ENCODE measurements at regions not wholly inside any gene's neighbourhood (a gene's known extent, or its start where the extent isn't known, plus 50 kb on each side); places are given as distances from the start of the nearest gene placed in this dataset.

- no peaks in the 10 kb centered on the region for H3K9me3 ChIP-seq
- H3K4me1 ChIP-seq: no peaks in the 10 kb centered on the region
- no peak for TF ChIP-seq CTCF (IDR thresholded peaks at IDR 0.05)
- intact Hi-C loops (cut with DNase I; ENCODE audit: low total_unique reads): no loop called here
- DNase-seq: no peak
- H3K36me3 ChIP-seq: no peaks in the 10 kb centered on the region
- no peaks in the 10 kb centered on the region for H3K27me3 ChIP-seq
- H3K27ac ChIP-seq: no peak overlapping the region
- no peak overlapping the region for H3K4me3 ChIP-seq
These were observed 110.3 kb upstream of the PDHA2 start for GRCh38 chr4:95729596-95729995.

GRCh38 chr4:95728145-95728544 is 111.7 kb upstream of the PDHA2 start:
- TF ChIP-seq CTCF (IDR thresholded peaks at IDR 0.05): no peak
- Histone ChIP-seq H3K4me3 (no peak overlapping the region), H3K27ac (no peak overlapping the region), H3K27me3 (no peaks in the 10 kb centered on the region), H3K36me3 (no peaks in the 10 kb centered on the region), H3K9me3 (no peaks in the 10 kb centered on the region), H3K4me1 (no peaks in the 10 kb centered on the region)
- DNase-seq: peak in 1 of 2 donors; percentile 26
- intact Hi-C loops (cut with DNase I; ENCODE audit: low total_unique reads): no loop called here

- Histone ChIP-seq H3K27me3 (no peaks in the 10 kb centered on the region), H3K9me3 (no peaks in the 10 kb centered on the region), H3K4me3 (no peak overlapping the region), H3K4me1 (no peaks in the 10 kb centered on the region), H3K27ac (no peak overlapping the region), H3K36me3 (no peaks in the 10 kb centered on the region)
- intact Hi-C loops (cut with DNase I; ENCODE audit: low total_unique reads): no loop called here
- TF ChIP-seq CTCF (IDR thresholded peaks at IDR 0.05): no peak
- DNase-seq: no peak
These were observed 124.1 kb upstream of the PDHA2 start for GRCh38 chr4:95715830-95716229.

- intact Hi-C loops (cut with DNase I; ENCODE audit: low total_unique reads): no loop called here
- no peak for DNase-seq
- Histone ChIP-seq H3K36me3 (no peaks in the 10 kb centered on the region), H3K27me3 (no peaks in the 10 kb centered on the region), H3K4me1 (no peaks in the 10 kb centered on the region), H3K9me3 (no peaks in the 10 kb centered on the region), H3K4me3 (no peak overlapping the region), H3K27ac (no peak overlapping the region)
- no peak for TF ChIP-seq CTCF (IDR thresholded peaks at IDR 0.05)
These were observed 125.3 kb upstream of the PDHA2 start for GRCh38 chr4:95714571-95714970.

GRCh38 chr4:95705323-95705722 is 134.6 kb upstream of the PDHA2 start:
- no peak for DNase-seq
- peaks cover 0 to 8% (median 0%) of the 10 kb centered on the region in 4 donors for H3K4me1 ChIP-seq
- H3K27ac ChIP-seq: no peak overlapping the region
- no peaks in the 10 kb centered on the region for H3K27me3 ChIP-seq
- TF ChIP-seq CTCF (IDR thresholded peaks at IDR 0.05): no peak
- H3K9me3 ChIP-seq: no peaks in the 10 kb centered on the region
- H3K36me3 ChIP-seq: no peaks in the 10 kb centered on the region
- intact Hi-C loops (cut with DNase I; ENCODE audit: low total_unique reads): no loop called here
- H3K4me3 ChIP-seq: no peak overlapping the region

GRCh38 chr4:95701500-95702170 is 138.3 kb upstream of the PDHA2 start:
- H3K9me3 ChIP-seq: no peaks in the 10 kb centered on the region
- TF ChIP-seq CTCF (IDR thresholded peaks at IDR 0.05): no peak

More at GRCh38 chr4:95701500-95702170, 138.3 kb upstream of the PDHA2 start:
- DNase-seq: peak in 1 of 2 donors; percentile 21
- no peaks in the 10 kb centered on the region for H3K27me3 ChIP-seq
- peak overlapping the region; percentile 26 to 27 for H3K27ac ChIP-seq
- H3K4me3 ChIP-seq: no peak overlapping the region
- intact Hi-C loops (cut with DNase I; ENCODE audit: low total_unique reads): no loop called here
- peaks cover 0 to 8% (median 0%) of the 10 kb centered on the region in 4 donors for H3K4me1 ChIP-seq
- H3K36me3 ChIP-seq: no peaks in the 10 kb centered on the region

All from tibial artery (tissue), 4 donors.